Stomach (tissue), 8 donors: ENCODE measurements at regions not wholly inside any gene's neighbourhood (a gene's known extent, or its start where the extent isn't known, plus 50 kb on each side); places are given as distances from the start of the nearest gene placed in this dataset.

Source experiments
- DNase-seq, 2 donors: peaks; one replicate each; pipeline versions ENCODE4 v3.0.0 to v3.0.0-alpha.2; 2013 to 2019
- H3K27ac ChIP-seq, 5 donors: fragments of 200-600 bp in 4 of 5; sonication (generic) in 4 of 5; one replicate each; pipeline ENCODE4 v1.5.1; 2013 to 2019; ENCODE audit warnings: mild to moderate bottlenecking in 1 of 5, moderate library complexity in 1 of 5
- H3K27me3 ChIP-seq, 3 donors: fragments of 200-600 bp; sonication (generic); one replicate each; pipeline ENCODE4 v1.5.1; 2017 to 2019; ENCODE audit warnings: mixed run types in 1 of 3
- H3K36me3 ChIP-seq, 4 donors: fragments of 200-600 bp; sonication (generic); 1 replicate in 3 of 4; 2 replicates in 1 of 4; pipeline ENCODE4 v1.5.1; 2016 to 2019
- H3K4me1 ChIP-seq, 4 donors: fragments of 200-600 bp; sonication (generic); one replicate each; pipeline ENCODE4 v1.5.1; 2016 to 2019
- H3K4me3 ChIP-seq, 4 donors: fragments of 200-600 bp; sonication (generic) in 3 of 4; one replicate each; pipeline ENCODE4 v1.5.1; 2016 to 2019; ENCODE audit warnings: mild to moderate bottlenecking in 1 of 4
- H3K9me3 ChIP-seq, 4 donors: fragments of 200-600 bp; sonication (generic); one replicate each; pipeline ENCODE4 v1.5.1; 2016 to 2019
- EP300 ChIP-seq: sonication (generic); formaldehyde crosslinking; IDR thresholded peaks from one replicate; pipeline ENCODE4 v1.6.1; 2017; ENCODE audit warnings: antibody characterized with exemption
- POLR2A ChIP-seq, 4 donors: fragments of 450-650 bp; IDR thresholded peaks; one replicate each; pipeline ENCODE4 v1.6.1; 2016; ENCODE audit warnings: antibody characterized with exemption in 4 of 4, control low read depth in 2 of 4, mild to moderate bottlenecking in 1 of 4, moderate library complexity in 1 of 4
- POLR2AphosphoS5 ChIP-seq, 3 donors: sonication (generic); formaldehyde crosslinking; IDR thresholded peaks; one replicate each; pipeline ENCODE4 v1.6.1; 2016; ENCODE audit warnings: antibody characterized with exemption in 3 of 3
- WGBS, 5 donors: extraction: QIAGEN DNeasy Blood & Tissue Kit in 3 of 5; methylation state at CpG; one replicate each; pipeline versions ENCODE4 v1.1.5 to v1.1.7; 2013 to 2018; 5-methylcytosine and 5-hydroxymethylcytosine counted together
- intact Hi-C: fragments of 100-400 bp; cut with DNase I; formaldehyde crosslinking; loops from one replicate; pipeline ENCODE4 v1.15.1; 2023; ENCODE audit warnings: low total_unique reads
- TF ChIP-seq, protein P1 (sequence below), 7 experiments: fragments of 450-650 bp in 4 of 7; fragments of 200-600 bp in 3 of 7; sonication (generic) in 3 of 7; IDR thresholded peaks; one replicate each; pipeline ENCODE4 v1.5.1; 2016 to 2019; ENCODE audit warnings: antibody characterized with exemption in 7 of 7, control low read depth in 2 of 7, mild to moderate bottlenecking in 1 of 7
- donor health status: healthy with polysubstance abuse.
- donor health status: Bipolar disorder and iron deficiency.
- donor health status: healthy.

DNA sequence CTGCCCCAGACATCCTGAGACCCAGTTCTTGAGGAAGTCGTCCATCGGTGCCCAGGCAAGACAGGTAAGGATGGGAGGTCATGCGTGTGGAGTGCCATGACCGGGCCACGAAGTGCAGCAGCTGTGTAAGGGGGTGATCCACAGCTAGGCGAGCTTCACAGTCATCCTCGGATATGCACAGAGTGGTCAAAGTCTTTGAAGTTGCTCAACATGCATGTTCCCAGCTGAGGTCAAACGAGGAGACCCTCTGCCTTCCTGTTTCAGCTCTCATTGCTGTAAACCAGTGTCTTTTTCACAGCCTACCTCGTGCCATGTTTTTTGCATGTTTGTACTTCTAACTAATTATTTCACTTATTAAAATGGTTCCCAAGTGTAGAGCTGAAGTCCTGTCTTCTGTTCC, 109.9 kb upstream of the TBL1X start:
- intact Hi-C loops, result no loop called here
- DNase-seq, result no peak
- Histone ChIP-seq H3K4me3 (no peak overlapping the region), H3K9me3 (no peaks in the 10 kb centered on the region), H3K27me3 (no peaks in the 10 kb centered on the region), H3K27ac (no peak overlapping the region), H3K4me1 (peaks cover 0 to 8% (median 7%) of the 10 kb centered on the region in 4 donors), H3K36me3 (no peaks in the 10 kb centered on the region)
- TF ChIP-seq EP300 (no peak), POLR2AphosphoS5 (IDR thresholded peaks at IDR 0.05) (no peak), POLR2A (IDR thresholded peaks at IDR 0.05) (no peak)
- TF ChIP-seq, protein P1, sequence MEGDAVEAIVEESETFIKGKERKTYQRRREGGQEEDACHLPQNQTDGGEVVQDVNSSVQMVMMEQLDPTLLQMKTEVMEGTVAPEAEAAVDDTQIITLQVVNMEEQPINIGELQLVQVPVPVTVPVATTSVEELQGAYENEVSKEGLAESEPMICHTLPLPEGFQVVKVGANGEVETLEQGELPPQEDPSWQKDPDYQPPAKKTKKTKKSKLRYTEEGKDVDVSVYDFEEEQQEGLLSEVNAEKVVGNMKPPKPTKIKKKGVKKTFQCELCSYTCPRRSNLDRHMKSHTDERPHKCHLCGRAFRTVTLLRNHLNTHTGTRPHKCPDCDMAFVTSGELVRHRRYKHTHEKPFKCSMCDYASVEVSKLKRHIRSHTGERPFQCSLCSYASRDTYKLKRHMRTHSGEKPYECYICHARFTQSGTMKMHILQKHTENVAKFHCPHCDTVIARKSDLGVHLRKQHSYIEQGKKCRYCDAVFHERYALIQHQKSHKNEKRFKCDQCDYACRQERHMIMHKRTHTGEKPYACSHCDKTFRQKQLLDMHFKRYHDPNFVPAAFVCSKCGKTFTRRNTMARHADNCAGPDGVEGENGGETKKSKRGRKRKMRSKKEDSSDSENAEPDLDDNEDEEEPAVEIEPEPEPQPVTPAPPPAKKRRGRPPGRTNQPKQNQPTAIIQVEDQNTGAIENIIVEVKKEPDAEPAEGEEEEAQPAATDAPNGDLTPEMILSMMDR (IDR thresholded peaks at IDR 0.05), result no peak
- 80 to 92% (median 85%) methylated on average over 8 to 9 of the region's 9 CpGs for WGBS, 5 donors

DNA sequence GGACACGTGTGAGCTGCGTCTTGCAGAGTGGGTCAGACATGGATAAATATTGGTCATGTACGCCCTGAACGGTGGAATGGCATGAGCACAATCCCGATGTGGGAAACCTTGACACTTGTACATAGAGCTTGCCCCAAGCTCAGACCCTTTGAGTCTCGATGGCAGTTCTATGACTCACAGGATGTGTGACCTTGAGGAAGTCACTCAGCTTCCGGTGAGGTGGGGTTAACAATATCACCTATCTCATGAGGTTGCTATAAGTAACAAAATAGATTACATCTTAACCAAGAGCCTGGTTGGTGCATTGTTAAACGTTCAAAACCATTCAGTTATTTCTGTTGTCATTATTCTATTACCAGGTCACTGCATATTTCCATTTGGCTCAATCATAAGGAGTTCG, 109.1 kb upstream of the TBL1X start:
- 61 to 84% (median 77%) methylated on average over 8 to 9 of the region's 9 CpGs for WGBS, 5 donors
- no peaks in the 10 kb centered on the region for H3K9me3 ChIP-seq
- peaks cover 0 to 8% (median 7%) of the 10 kb centered on the region in 4 donors for H3K4me1 ChIP-seq
- TF ChIP-seq, protein P1 (IDR thresholded peaks at IDR 0.05), result no peak
- no peak for TF ChIP-seq EP300
- no peaks in the 10 kb centered on the region for H3K36me3 ChIP-seq
- no peak for DNase-seq
- intact Hi-C loops, result no loop called here
- H3K27ac ChIP-seq, result no peak overlapping the region
- no peak overlapping the region for H3K4me3 ChIP-seq
- H3K27me3 ChIP-seq, result no peaks in the 10 kb centered on the region

GRCh38 chrX:9356846-9357245, 108.0 kb upstream of the TBL1X start:
- WGBS, 5 donors, result 81 to 97% (median 91%) methylated on average over 2 to 5 of the region's 5 CpGs
- no peak for TF ChIP-seq POLR2AphosphoS5 (IDR thresholded peaks at IDR 0.05)
- no peak for TF ChIP-seq POLR2A (IDR thresholded peaks at IDR 0.05)
- TF ChIP-seq EP300, result no peak
- TF ChIP-seq, protein P1 (IDR thresholded peaks at IDR 0.05), result no peak

DNA sequence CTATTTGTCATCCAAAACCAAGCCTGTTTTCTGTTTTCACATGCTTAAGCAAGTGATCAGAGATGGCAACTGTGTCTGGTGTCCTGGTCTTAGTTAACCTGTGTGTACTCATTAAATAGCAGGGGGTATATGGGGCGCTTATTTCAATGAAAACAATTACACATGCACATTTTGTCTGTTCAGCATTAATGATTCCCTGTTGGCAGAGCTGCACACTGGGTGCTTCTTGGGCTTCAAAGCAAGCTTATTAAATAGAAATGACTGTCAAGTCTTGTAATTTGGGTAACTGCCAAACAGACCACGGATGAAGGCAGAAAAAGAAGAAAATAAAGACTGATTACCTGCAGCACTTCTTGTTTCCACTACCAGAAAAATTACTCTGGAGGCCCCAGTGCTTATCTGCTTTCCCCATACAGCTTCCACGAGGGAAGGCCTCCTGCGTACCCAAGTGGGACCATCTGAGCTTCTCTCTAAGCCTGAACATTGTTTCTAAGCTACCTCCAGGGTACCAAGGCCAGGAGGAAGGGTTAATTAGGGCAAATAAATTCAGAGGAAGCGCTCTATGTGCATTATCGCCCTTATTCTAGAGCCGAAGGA, 107.2 kb upstream of the TBL1X start:
- peaks cover 0 to 7% (median 4%) of the 10 kb centered on the region in 4 donors for H3K4me1 ChIP-seq
- H3K27me3 ChIP-seq, result no peaks in the 10 kb centered on the region
- H3K4me3 ChIP-seq, result no peak overlapping the region
- WGBS, 5 donors, result 79 to 88% (median 80%) methylated on average over 7 of the region's 7 CpGs
- TF ChIP-seq POLR2AphosphoS5 (IDR thresholded peaks at IDR 0.05), result no peak
- TF ChIP-seq, protein P1 (IDR thresholded peaks at IDR 0.05), result no peak
- no peak for TF ChIP-seq POLR2A (IDR thresholded peaks at IDR 0.05)
- TF ChIP-seq EP300, result no peak
- H3K27ac ChIP-seq, result no peak overlapping the region
- H3K36me3 ChIP-seq, result no peaks in the 10 kb centered on the region
- H3K9me3 ChIP-seq, result no peaks in the 10 kb centered on the region
- no peak for DNase-seq
- intact Hi-C loops, result no loop called here

More at GRCh38 chrX:9356846-9357245, 108.0 kb upstream of the TBL1X start:
- no peaks in the 10 kb centered on the region for H3K36me3 ChIP-seq
- H3K27ac ChIP-seq, result no peak overlapping the region
- peaks cover 0 to 8% (median 7%) of the 10 kb centered on the region in 4 donors for H3K4me1 ChIP-seq
- intact Hi-C loops, result no loop called here
- no peaks in the 10 kb centered on the region for H3K27me3 ChIP-seq
- no peaks in the 10 kb centered on the region for H3K9me3 ChIP-seq
- no peak for DNase-seq
- H3K4me3 ChIP-seq, result no peak overlapping the region
